Activated naive CD4-positive, alpha-beta T cell treated with anti-CD3 and anti-CD28 coated beads, Interleukin-2, amount 10 ng/mL, durations not matched to agents 7 days and 5 days (primary cell): ENCODE measurements at regions not wholly inside any gene's neighbourhood (a gene's known extent, or its start where the extent isn't known, plus 50 kb on each side); places are given as distances from the start of the nearest gene placed in this dataset.

ENCODE experiments used
- CTCF ChIA-PET: fragments of 350-600 bp; sonication (Branson Sonifier 250); formaldehyde crosslinking; loops from one replicate; lab custom pipeline; 2021; ENCODE audit warnings: antibody characterized with exemption; lab: Charles Lee
- DNase-seq: peaks from one replicate; pipeline ENCODE4 v3.0.0-alpha.2; 2020
- H3K27ac Mint-ChIP-seq: one replicate; pipeline ENCODE4 v1.8.0; 2021; ENCODE audit warnings: mild to moderate bottlenecking, moderate library complexity, mixed read lengths
- H3K27me3 Mint-ChIP-seq: one replicate; pipeline ENCODE4 v1.8.0; 2021; ENCODE audit warnings: mild to moderate bottlenecking, mixed read lengths
- H3K36me3 Mint-ChIP-seq: one replicate; pipeline ENCODE4 v1.8.0; 2021; ENCODE audit warnings: mixed read lengths
- H3K4me1 Mint-ChIP-seq: one replicate; pipeline ENCODE4 v1.8.0; 2021; ENCODE audit warnings: mixed read lengths
- H3K4me3 Mint-ChIP-seq: one replicate; pipeline ENCODE4 v1.8.0; 2021; ENCODE audit warnings: mild to moderate bottlenecking, moderate library complexity, mixed read lengths
- H3K9me3 Mint-ChIP-seq: one replicate; pipeline ENCODE4 v1.8.0; 2021; ENCODE audit warnings: mixed read lengths

GRCh38 chr20:51212816-51213215, 189.9 kb upstream of the KCNG1 start:
- DNase-seq = no peak
- no peaks in the 10 kb centered on the region for H3K4me1 Mint-ChIP-seq
- no peak overlapping the region for H3K27ac Mint-ChIP-seq
- CTCF ChIA-PET = no interaction called here
- no peaks in the 10 kb centered on the region for H3K36me3 Mint-ChIP-seq
- H3K27me3 Mint-ChIP-seq = peaks cover 31% of the 10 kb centered on the region
- no peak overlapping the region for H3K4me3 Mint-ChIP-seq
- H3K9me3 Mint-ChIP-seq = peaks cover 12% of the 10 kb centered on the region

DNA sequence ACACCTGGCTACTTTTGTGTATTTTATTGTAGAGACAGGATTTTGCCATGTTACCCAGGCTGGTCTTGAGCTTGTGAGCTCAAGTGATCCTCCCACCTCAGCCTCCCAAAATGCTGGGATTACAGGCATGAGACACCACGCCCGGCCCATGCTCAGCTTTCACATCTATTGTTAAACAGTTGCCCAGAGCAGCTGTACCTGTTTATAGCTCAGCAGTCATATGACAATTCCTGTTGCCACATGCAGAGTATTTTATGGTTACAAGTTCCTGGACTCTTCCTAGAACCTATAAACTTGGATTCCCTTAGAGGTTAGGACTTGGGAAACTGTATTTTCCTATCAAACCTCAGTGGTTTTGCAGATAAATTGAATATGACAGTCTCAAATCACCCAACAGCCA, 188.3 kb upstream of the KCNG1 start:
- CTCF ChIA-PET = no interaction called here
- Mint-ChIP-seq H3K36me3 (no peaks in the 10 kb centered on the region), H3K9me3 (no peaks in the 10 kb centered on the region), H3K4me1 (no peaks in the 10 kb centered on the region), H3K27ac (no peak overlapping the region), H3K4me3 (no peak overlapping the region), H3K27me3 (peaks cover 23% of the 10 kb centered on the region)
- DNase-seq = no peak

DNA sequence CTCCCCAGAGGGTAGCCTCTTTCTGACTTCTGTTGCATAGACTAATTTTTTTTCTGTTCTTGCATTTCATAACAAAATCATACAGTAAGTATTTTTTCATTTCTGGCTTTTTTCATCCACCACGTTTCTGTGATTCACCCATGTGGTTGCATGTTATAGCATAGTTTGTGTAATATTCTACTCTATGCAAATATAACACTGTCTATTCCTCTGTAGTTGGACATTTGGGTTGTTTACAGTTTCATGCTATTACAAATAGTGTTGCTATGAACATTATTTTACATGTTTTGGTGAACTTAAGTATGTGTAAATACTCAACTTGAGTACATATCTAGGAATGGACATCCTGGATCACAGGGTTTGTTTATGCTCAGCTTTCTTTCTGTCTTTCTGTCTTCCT, 187.2 kb upstream of the KCNG1 start:
- peaks cover 30% of the 10 kb centered on the region for H3K27me3 Mint-ChIP-seq
- no peaks in the 10 kb centered on the region for H3K4me1 Mint-ChIP-seq
- no peak overlapping the region for H3K27ac Mint-ChIP-seq
- no peak overlapping the region for H3K4me3 Mint-ChIP-seq
- CTCF ChIA-PET = no interaction called here
- DNase-seq = no peak
- no peaks in the 10 kb centered on the region for H3K9me3 Mint-ChIP-seq
- H3K36me3 Mint-ChIP-seq = no peaks in the 10 kb centered on the region

- CTCF ChIA-PET = no interaction called here
- no peak for DNase-seq
- H3K9me3 Mint-ChIP-seq = no peaks in the 10 kb centered on the region
- H3K4me3 Mint-ChIP-seq = no peak overlapping the region
- peaks cover 37% of the 10 kb centered on the region for H3K27me3 Mint-ChIP-seq
- no peaks in the 10 kb centered on the region for H3K36me3 Mint-ChIP-seq
- no peaks in the 10 kb centered on the region for H3K4me1 Mint-ChIP-seq
- H3K27ac Mint-ChIP-seq = no peak overlapping the region
These were observed 185.3 kb upstream of the KCNG1 start for GRCh38 chr20:51208162-51208561.

GRCh38 chr20:51206032-51206662, 183.2 kb upstream of the KCNG1 start:
- Mint-ChIP-seq H3K4me1 (no peaks in the 10 kb centered on the region), H3K27me3 (peaks cover 35% of the 10 kb centered on the region), H3K9me3 (no peaks in the 10 kb centered on the region), H3K27ac (no peak overlapping the region), H3K4me3 (no peak overlapping the region), H3K36me3 (no peaks in the 10 kb centered on the region)
- no peak for DNase-seq
- CTCF ChIA-PET = no interaction called here

- H3K9me3 Mint-ChIP-seq = no peaks in the 10 kb centered on the region
- H3K36me3 Mint-ChIP-seq = no peaks in the 10 kb centered on the region
- CTCF ChIA-PET = no interaction called here
- no peak overlapping the region for H3K27ac Mint-ChIP-seq
- H3K4me3 Mint-ChIP-seq = no peak overlapping the region
- no peak for DNase-seq
- no peaks in the 10 kb centered on the region for H3K4me1 Mint-ChIP-seq
- peaks cover 35% of the 10 kb centered on the region for H3K27me3 Mint-ChIP-seq
These were observed 181.9 kb upstream of the KCNG1 start for GRCh38 chr20:51204794-51205193.

- H3K27me3 Mint-ChIP-seq = peaks cover 37% of the 10 kb centered on the region
- H3K9me3 Mint-ChIP-seq = no peaks in the 10 kb centered on the region
- H3K27ac Mint-ChIP-seq = no peak overlapping the region
- no peak overlapping the region for H3K4me3 Mint-ChIP-seq
- no peak for DNase-seq
- no peaks in the 10 kb centered on the region for H3K36me3 Mint-ChIP-seq
- CTCF ChIA-PET = no interaction called here
- H3K4me1 Mint-ChIP-seq = no peaks in the 10 kb centered on the region
These were observed 181.3 kb upstream of the KCNG1 start for GRCh38 chr20:51204051-51204715.

- H3K36me3 Mint-ChIP-seq = no peaks in the 10 kb centered on the region
- no peak overlapping the region for H3K4me3 Mint-ChIP-seq
- no peak for DNase-seq
- H3K27ac Mint-ChIP-seq = no peak overlapping the region
- no peaks in the 10 kb centered on the region for H3K4me1 Mint-ChIP-seq
- CTCF ChIA-PET = no interaction called here
- H3K9me3 Mint-ChIP-seq = no peaks in the 10 kb centered on the region
- H3K27me3 Mint-ChIP-seq = peaks cover 32% of the 10 kb centered on the region
These were observed 179.4 kb upstream of the KCNG1 start for GRCh38 chr20:51202304-51202703.

DNA sequence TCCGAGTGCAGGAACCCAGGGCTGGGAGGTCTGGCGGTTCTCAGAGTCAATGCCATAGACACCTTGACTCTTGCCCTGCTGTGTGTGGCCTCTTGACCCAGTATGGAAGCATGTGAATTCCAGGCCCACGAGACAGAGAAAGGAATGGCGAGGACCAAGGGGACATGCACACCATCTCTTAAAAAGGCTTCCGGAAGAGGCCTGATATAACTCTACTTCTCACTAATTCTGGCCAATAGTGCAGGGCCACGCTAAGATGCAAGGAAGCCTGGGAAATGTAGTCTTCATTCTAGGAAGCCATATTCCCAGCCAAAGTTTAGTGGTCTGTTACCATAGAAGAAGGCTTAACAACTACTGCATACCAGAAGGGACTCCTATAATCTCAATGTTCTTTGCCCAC, 177.0 kb upstream of the KCNG1 start:
- peaks cover 38% of the 10 kb centered on the region for H3K27me3 Mint-ChIP-seq
- no peak for DNase-seq
- no peaks in the 10 kb centered on the region for H3K36me3 Mint-ChIP-seq
- CTCF ChIA-PET = no interaction called here
- H3K4me3 Mint-ChIP-seq = no peak overlapping the region
- H3K9me3 Mint-ChIP-seq = no peaks in the 10 kb centered on the region
- H3K4me1 Mint-ChIP-seq = no peaks in the 10 kb centered on the region
- H3K27ac Mint-ChIP-seq = no peak overlapping the region

DNA sequence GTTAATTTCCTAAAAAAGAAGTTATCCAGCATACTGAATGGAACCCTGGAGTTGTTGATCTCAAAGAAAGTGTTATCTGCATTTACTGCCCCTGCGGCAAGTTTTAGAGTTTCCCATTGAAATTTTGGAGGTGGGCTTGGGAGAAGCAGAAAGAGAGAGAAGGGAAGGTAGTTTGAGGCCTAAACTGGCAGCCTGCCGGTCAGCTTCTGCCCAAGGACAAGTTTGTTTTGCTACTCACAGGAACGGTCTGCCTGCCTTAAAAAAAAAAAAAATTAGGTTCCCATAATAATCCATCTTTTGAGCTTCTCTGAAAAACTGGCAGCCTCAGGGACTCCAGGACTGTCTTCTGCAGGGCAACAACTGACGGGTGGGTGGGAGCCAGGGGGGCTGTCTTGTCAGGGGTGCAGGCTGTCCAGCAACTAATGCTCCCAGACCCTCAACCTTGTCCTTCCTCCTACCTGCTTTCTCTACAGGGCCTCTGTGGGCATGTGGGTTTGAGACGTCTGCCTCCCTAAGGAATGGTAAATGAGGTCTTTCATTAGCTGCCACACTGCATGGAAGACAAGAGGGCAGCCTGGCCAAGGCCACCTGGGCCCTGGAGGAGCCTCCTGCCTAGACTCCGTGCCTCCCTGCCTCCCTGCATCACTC, 176.1 kb upstream of the KCNG1 start:
- H3K27me3 Mint-ChIP-seq = peaks cover 32% of the 10 kb centered on the region

DNA sequence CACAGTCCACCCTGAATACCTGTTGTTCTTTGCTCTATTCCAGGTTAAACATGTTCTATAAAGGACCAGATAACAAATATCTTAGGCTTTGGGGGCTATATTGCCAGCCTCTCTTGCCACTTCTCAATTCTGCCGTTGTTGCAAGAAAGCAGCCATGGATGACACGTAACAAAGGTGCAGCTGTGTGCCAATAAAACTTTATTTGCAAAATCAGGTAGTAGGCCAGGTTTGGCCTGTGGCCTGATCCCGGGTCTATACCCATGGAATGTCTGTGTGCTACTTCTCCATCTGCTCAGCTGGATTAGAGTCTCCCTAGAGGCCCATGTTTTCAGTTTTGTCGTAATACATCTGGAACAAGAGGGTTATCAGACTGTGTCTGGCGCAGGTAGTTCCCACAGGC, 175.3 kb upstream of the KCNG1 start:
- Mint-ChIP-seq H3K27me3 (peaks cover 32% of the 10 kb centered on the region), H3K36me3 (no peaks in the 10 kb centered on the region), H3K4me3 (no peak overlapping the region), H3K27ac (no peak overlapping the region), H3K9me3 (no peaks in the 10 kb centered on the region), H3K4me1 (no peaks in the 10 kb centered on the region)
- CTCF ChIA-PET = no interaction called here
- no peak for DNase-seq

More for the DNA sequence above, 176.1 kb upstream of the KCNG1 start:
- no peak overlapping the region for H3K4me3 Mint-ChIP-seq
- H3K27ac Mint-ChIP-seq = no peak overlapping the region
- CTCF ChIA-PET = no interaction called here
- no peak for DNase-seq
- H3K36me3 Mint-ChIP-seq = no peaks in the 10 kb centered on the region
- H3K4me1 Mint-ChIP-seq = no peaks in the 10 kb centered on the region
- no peaks in the 10 kb centered on the region for H3K9me3 Mint-ChIP-seq

GRCh38 chr20:51196991-51197651, 174.2 kb upstream of the KCNG1 start:
- peaks cover 28% of the 10 kb centered on the region for H3K27me3 Mint-ChIP-seq
- H3K9me3 Mint-ChIP-seq = no peaks in the 10 kb centered on the region
- no peak overlapping the region for H3K27ac Mint-ChIP-seq
- no peak overlapping the region for H3K4me3 Mint-ChIP-seq
- H3K36me3 Mint-ChIP-seq = no peaks in the 10 kb centered on the region
- H3K4me1 Mint-ChIP-seq = no peaks in the 10 kb centered on the region
- CTCF ChIA-PET = no interaction called here
- no peak for DNase-seq

GRCh38 chr20:51195990-51196389, 173.1 kb upstream of the KCNG1 start:
- H3K4me1 Mint-ChIP-seq = no peaks in the 10 kb centered on the region
- H3K9me3 Mint-ChIP-seq = no peaks in the 10 kb centered on the region
- no peaks in the 10 kb centered on the region for H3K36me3 Mint-ChIP-seq
- CTCF ChIA-PET = no interaction called here
- no peak overlapping the region for H3K27ac Mint-ChIP-seq
- H3K4me3 Mint-ChIP-seq = no peak overlapping the region
- peaks cover 28% of the 10 kb centered on the region for H3K27me3 Mint-ChIP-seq
- DNase-seq = no peak

DNA sequence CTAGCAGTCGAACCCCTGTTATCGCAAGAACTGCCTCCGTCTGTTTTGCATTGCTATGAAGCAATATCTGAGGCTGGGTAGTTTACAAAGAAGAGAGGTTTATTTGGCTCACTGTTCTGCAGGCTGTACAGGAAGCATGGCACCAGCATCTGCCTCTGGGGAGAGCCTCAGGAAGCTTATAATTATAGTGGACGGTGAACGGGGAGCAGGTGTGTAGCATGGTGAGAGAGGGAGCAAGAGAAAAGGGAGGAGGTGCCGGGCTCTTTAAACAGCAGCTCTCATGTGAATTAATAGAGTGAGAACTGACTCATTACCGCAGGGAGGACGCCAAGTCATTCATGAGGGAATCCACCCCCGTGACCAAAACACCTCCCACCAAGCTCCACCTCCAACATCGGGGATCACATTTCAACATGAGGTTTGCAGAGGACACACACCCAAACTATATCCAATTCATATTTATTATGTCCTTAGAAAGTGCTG, 172.6 kb upstream of the KCNG1 start:
- Mint-ChIP-seq H3K9me3 (no peaks in the 10 kb centered on the region), H3K27ac (no peak overlapping the region), H3K36me3 (no peaks in the 10 kb centered on the region), H3K4me3 (no peak overlapping the region), H3K27me3 (peaks cover 28% of the 10 kb centered on the region), H3K4me1 (no peaks in the 10 kb centered on the region)
- DNase-seq = no peak
- CTCF ChIA-PET = interaction anchor here (0.6 kb wide), 1 partner anchor 212 kb away, joined by 3 read pairs; no protein-coding TSS in a partner anchor
